Body of pancreas (tissue), 4 donors: ENCODE measurements at regions not wholly inside any gene's neighbourhood (a gene's known extent, or its start where the extent isn't known, plus 50 kb on each side); places are given as distances from the start of the nearest gene placed in this dataset.
A peak's percentile ranks its signal among the peaks of the same experiment; 100 is the strongest.

Experiments used
- ATAC-seq: fragments of 150-250 bp; one replicate; pipeline ENCODE4 v1.9.1; 2016
- DNase-seq, 4 donors: peaks; one replicate each; pipeline ENCODE4 v3.0.0-alpha.2; 2019
- H3K27ac ChIP-seq, 4 donors: fragments of 200-600 bp; sonication (generic); 1 replicate in 3 of 4; 2 replicates in 1 of 4; pipeline versions ENCODE4 v1.5.1 to v1.6.1; 2016 to 2019; ENCODE audit warnings: mild to moderate bottlenecking in 1 of 4, mixed read lengths in 1 of 4, moderate library complexity in 1 of 4
- H3K27me3 ChIP-seq, 2 donors: fragments of 200-600 bp; sonication (generic); one replicate each; pipeline ENCODE4 v1.6.0; 2016; ENCODE audit warnings: mild to moderate bottlenecking in 1 of 2
- H3K36me3 ChIP-seq, 2 donors: fragments of 200-600 bp; sonication (generic); replicated peaks in 1 of 2; 2 replicates each; pipeline ENCODE4 v1.5.1; 2016; ENCODE audit warnings: low read depth in 2 of 2; ENCODE audit not compliant: insufficient read depth in 1 of 2
- H3K4me1 ChIP-seq: fragments of 200-600 bp; sonication (generic); one replicate; pipeline ENCODE4 v1.6.0; 2016
- H3K4me3 ChIP-seq, 2 donors: fragments of 200-600 bp; sonication (generic); 1 replicate in 1 of 2; 2 replicates in 1 of 2; pipeline ENCODE4 v1.5.1; 2016 to 2019
- H3K9me3 ChIP-seq, 3 donors: fragments of 200-600 bp; sonication (generic); 1 replicate in 2 of 3; 2 replicates in 1 of 3; pipeline ENCODE4 v1.5.1; 2016
- CTCF ChIP-seq, 7 experiments: fragments of 450-650 bp in 4 of 7; fragments of 200-600 bp in 3 of 7; sonication (generic) in 3 of 7; IDR thresholded peaks; one replicate each; pipeline ENCODE4 v1.5.1; 2016 to 2019; ENCODE audit warnings: antibody characterized with exemption in 7 of 7
- POLR2A ChIP-seq, 3 donors: fragments of 450-650 bp; IDR thresholded peaks; one replicate each; pipeline ENCODE4 v1.6.1; 2016; ENCODE audit warnings: antibody characterized with exemption in 3 of 3, mild to moderate bottlenecking in 2 of 3
- WGBS, 2 donors: methylation state at CpG; one replicate each; pipeline ENCODE4 v1.1.5; 2017; 5-methylcytosine and 5-hydroxymethylcytosine counted together
- intact Hi-C: fragments of 100-400 bp; cut with DNase I; formaldehyde crosslinking; loops from one replicate; pipeline ENCODE4 v1.15.1; 2023

- DNase-seq (no peak), ATAC-seq (no peak)
- H3K4me3 ChIP-seq = no peak overlapping the region
- H3K4me1 ChIP-seq = no peaks in the 10 kb centered on the region
- H3K27ac ChIP-seq = no peak overlapping the region
- TF ChIP-seq CTCF (IDR thresholded peaks at IDR 0.05) = no peak
- no peak for TF ChIP-seq POLR2A (IDR thresholded peaks at IDR 0.05)
- no peaks in the 10 kb centered on the region for H3K36me3 ChIP-seq
- no peaks in the 10 kb centered on the region for H3K9me3 ChIP-seq
- 54 to 70% methylated on average over 3 of the region's 3 CpGs for WGBS, 2 donors
- intact Hi-C loops = no loop called here
- H3K27me3 ChIP-seq = no peaks in the 10 kb centered on the region
Observed at GRCh38 chr1:68904477-68904876, 407.6 kb upstream of the DEPDC1 start.

DNA sequence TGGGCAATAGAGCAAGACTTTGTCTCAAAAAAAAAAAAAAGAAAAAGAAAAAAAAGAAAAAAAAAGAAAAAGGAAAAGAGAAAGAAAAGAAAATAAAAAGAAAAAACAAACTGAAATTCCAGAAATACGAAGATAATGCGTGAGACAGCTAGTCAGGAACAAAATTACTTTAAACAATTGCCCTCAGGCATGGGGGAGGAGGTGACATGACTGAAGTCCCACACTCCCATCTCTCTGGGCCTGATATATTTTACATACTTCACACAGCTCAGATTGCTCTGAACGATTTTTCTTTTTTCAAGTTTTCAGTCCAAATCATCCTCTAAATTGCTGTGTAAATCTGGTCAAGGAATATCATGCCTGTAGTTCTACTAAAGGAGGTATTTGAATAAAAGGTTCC lies 409.5 kb upstream of the DEPDC1 start:
- DNase-seq (no peak), ATAC-seq (no peak)
- H3K4me3 ChIP-seq = no peak overlapping the region
- no peaks in the 10 kb centered on the region for H3K27me3 ChIP-seq
- H3K9me3 ChIP-seq = no peaks in the 10 kb centered on the region
- H3K27ac ChIP-seq = no peak overlapping the region
- H3K4me1 ChIP-seq = no peaks in the 10 kb centered on the region
- no peaks in the 10 kb centered on the region for H3K36me3 ChIP-seq
- TF ChIP-seq CTCF (IDR thresholded peaks at IDR 0.05) (no peak), POLR2A (IDR thresholded peaks at IDR 0.05) (no peak)
- intact Hi-C loops = no loop called here
- WGBS, 2 donors = 66 to 69% methylated on average over 3 of the region's 3 CpGs

- TF ChIP-seq POLR2A (IDR thresholded peaks at IDR 0.05) (no peak), CTCF (IDR thresholded peaks at IDR 0.05) (no peak)
- no peak overlapping the region for H3K27ac ChIP-seq
- 41 to 45% methylated on average over 5 of the region's 5 CpGs for WGBS, 2 donors
- DNase-seq = no peak
- no peaks in the 10 kb centered on the region for H3K4me1 ChIP-seq
- H3K9me3 ChIP-seq = no peaks in the 10 kb centered on the region
- no peak overlapping the region for H3K4me3 ChIP-seq
- no peak for ATAC-seq
- H3K36me3 ChIP-seq = no peaks in the 10 kb centered on the region
- H3K27me3 ChIP-seq = no peaks in the 10 kb centered on the region
- intact Hi-C loops = no loop called here
Observed at GRCh38 chr1:68907491-68907890, 410.6 kb upstream of the DEPDC1 start.

DNA sequence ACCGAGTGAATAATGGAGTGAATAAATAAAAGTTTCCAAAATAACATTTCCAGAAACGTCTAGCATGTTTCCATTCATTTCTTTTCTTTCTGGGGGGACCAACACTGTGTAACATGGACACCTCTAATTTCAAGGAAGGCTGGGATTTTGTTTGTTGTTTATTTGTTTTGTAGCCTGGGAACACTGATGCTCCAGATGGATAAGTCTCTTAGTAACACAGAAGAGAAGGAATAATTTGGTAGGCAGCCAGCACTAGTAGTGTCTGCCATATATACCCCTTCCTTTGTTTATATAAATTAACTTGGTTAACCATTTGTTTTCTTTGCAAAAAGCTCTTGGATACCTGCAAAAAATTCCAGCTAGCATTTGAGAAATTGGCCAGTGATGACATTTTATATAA lies 411.4 kb upstream of the DEPDC1 start:
- DNase-seq = no peak
- Histone ChIP-seq H3K27me3 (no peaks in the 10 kb centered on the region), H3K9me3 (no peaks in the 10 kb centered on the region), H3K36me3 (no peaks in the 10 kb centered on the region), H3K4me1 (no peaks in the 10 kb centered on the region), H3K4me3 (no peak overlapping the region), H3K27ac (no peak overlapping the region)
- intact Hi-C loops = no loop called here
- no peak for TF ChIP-seq POLR2A (IDR thresholded peaks at IDR 0.05)
- no peak for TF ChIP-seq CTCF (IDR thresholded peaks at IDR 0.05)
- 34 to 40% methylated on average over 2 of the region's 2 CpGs for WGBS, 2 donors
- ATAC-seq = no peak

DNA sequence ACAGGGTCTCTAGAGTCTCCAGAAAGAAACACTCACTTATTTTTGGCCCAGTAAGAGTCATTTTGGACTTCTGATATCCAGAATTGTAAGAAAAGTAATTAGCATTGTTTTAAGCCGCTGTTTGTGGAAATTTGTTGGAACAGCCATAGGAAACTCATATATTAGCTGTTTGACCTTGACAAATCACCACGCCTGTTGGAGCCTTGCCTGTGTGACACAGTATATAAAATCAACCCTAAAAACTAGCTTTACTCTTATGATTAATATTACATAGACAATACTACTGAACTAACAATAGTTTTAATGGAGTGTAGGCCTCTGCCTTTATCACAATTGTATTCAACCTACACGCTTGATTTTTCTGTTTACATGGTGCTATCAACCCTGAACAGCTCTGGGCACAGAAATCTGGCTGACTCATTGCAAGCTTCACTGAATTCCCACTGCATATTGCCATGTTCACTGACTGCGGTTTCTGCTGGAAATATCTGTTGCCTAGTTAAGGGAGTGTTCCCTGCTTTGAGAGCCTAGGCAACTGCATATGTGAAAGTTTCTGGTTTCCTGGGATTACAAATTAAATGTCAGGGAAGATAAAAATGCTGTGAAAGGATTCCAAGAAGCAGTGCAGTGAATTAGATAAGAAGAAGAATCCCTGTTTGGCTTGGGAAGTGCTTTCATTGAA lies 419.5 kb upstream of the DEPDC1 start:
- no peak for TF ChIP-seq CTCF (IDR thresholded peaks at IDR 0.05)
- TF ChIP-seq POLR2A (IDR thresholded peaks at IDR 0.05) = no peak
- Histone ChIP-seq H3K27me3 (no peaks in the 10 kb centered on the region), H3K27ac (no peak overlapping the region), H3K9me3 (no peaks in the 10 kb centered on the region), H3K4me1 (peaks cover 10% of the 10 kb centered on the region), H3K4me3 (no peak overlapping the region), H3K36me3 (no peaks in the 10 kb centered on the region)
- intact Hi-C loops = no loop called here
- 14 to 18% methylated on average over 4 of the region's 4 CpGs for WGBS, 2 donors
- DNase-seq (peak; percentile 15 to 45 (median 35)), ATAC-seq (peak; percentile 68)
